Non-pigmented ciliary epithelial cell (primary cell): ENCODE measurements at regions not wholly inside any gene's neighbourhood (a gene's known extent, or its start where the extent isn't known, plus 50 kb on each side); places are given as distances from the start of the nearest gene placed in this dataset.
"Not testable (repeated sequence)": the region's sequence is repeated elsewhere in the genome, so short reads cannot be mapped to it uniquely, and the experiment has no call there.

ENCODE experiments used
- DNase-seq: peaks from one replicate; pipeline ENCODE4 v3.0.0-alpha.2; 2010; ENCODE audit warnings: low read depth

DNA sequence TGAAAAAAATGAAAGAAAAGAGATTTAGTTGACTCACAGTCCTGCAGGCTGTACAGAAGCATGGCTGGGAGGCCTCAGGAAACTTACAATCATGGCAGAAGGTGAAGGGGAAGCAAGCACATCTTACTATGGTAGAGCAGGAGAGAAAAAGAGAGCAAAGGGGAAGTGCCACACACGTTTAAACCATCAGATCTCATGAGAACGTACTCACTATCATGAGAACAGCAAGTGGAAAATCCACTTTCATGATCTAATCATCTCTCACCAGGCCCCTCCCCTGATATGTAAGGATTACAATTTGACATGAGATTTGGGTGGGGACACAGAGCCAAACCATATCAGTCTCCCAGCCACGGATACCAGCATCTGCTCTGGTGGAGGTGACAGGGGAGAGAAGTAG lies 50.8 kb upstream of the CPOX start:
- DNase-seq: no peak

DNA sequence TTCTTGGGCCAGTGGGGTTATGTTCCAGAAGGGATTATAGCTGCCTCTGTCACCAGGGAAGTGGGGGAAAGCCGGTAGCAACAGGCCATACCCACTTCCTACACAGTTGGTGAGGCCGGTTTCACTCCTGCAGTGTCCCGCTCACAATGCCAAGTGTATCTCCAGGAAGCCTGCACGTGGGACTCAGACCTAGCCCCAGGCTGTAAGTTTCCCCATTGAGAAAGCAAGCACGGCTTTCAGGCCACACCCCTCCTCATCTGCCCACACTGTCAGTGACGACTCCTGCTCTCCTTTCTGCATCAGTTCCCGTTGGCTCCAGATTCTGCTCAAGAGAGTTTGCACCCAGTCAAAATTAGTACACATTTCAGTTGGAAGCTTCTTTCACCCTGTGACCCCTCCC lies 51.6 kb upstream of the CPOX start:
- no peak for DNase-seq

DNA sequence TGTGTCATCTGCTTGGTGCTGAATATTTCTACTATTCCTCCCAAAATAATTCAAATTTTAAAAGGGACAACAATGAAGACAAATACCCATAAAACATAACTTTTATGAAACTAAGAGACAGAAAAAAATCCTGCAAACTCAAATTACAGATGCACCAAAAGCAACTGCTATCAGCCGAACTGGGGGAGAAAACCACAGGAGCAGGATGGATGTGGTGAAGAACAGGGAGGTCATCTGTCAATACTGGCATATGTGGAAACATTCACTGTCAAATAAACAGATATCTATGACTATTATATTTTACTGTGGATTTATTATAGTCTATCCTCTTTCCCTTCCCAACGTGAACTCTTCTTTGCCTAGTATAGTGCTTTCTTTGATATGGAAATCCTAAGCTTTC lies 53.3 kb upstream of the CPOX start:
- no peak for DNase-seq

DNA sequence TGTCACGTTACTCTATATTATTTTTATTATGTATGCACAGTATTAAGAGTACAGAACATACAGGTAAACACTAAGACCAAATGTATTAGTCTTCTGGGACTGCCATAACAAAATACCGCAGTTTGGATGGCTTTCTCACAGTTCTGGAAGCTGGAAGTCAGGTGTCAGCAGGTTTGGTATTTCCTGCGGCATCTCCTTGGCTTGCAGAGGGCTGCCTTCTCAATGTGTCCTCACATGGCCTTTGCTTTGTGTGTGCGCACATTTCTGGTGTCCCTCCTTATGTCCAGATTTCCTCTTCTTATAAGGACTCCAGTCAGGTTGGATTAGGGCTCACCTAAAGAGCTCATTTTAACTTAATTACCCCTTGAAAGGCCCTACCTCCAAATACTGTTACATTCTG lies 53.8 kb upstream of the CPOX start:
- no peak for DNase-seq

DNA sequence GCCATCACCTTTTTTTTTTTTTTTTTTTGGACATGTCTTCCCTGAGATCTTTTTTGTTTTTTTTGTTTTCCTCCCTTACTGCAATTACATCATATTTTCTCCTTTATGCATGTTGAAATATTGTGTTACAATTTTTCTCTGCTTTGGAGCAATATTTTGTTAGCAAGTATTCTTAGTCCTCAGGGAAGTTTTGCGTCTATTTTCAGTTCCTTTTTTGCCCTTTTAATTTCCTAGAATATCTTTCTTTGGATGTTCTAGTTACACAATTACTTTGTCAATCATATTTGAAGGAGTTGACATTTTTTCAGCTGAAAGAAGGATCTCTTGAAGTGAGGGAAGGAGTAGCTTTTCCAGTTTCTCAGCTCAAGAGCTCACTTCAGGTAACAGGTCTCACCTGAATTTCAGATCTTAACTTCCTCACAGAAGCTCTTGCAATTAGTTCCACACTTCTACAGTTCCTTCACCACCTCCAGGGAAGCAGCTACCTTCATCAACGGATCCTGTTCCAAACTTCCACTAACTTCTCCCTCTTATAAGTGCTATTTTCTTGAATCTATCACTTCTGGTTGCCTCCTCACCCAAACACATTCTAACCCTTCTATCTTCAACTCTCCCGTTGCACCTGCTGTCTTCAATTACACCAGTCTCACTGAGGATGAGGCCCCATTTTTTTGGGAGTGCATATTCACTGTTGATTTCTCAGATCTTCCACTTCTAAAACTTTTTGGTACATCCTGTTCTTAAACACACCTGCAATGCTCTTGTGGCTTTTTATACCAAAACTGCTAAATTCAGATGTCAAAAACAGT lies 57.8 kb upstream of the CPOX start:
- no peak for DNase-seq

DNA sequence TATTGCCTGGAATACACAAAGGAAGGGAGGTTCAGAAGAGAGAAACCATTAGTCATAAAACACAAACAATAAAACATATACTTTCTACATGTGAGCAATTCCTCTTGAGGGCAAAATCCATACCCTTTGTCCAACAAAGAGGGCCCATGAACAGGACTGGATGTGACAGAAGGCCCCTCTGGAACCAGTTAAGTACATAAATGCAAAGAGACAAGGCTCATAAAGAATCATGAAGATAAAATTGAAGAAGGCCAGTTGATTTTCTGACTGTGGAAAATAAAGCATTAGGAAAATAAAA lies 58.3 kb upstream of the CPOX start:
- no peak for DNase-seq

DNA sequence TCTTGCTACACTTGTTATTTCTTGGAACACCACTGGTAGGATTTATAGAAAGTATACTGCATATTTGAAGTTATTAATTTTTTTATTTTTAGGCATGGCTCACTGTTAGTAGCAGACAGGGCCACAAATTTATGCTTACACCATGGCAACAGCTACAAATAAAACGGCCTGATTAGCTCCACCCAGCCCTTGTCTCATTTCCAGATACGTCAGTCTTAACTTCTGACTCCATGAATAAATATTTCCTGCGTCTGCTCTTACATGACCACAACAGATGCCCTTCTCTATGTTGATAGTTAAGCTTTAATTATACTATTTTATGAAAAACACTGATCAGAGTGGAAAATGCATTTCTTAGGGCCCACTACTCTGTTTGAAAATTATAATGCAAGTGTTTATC lies 62.3 kb upstream of the CPOX start:
- peak; percentile 34 for DNase-seq

DNA sequence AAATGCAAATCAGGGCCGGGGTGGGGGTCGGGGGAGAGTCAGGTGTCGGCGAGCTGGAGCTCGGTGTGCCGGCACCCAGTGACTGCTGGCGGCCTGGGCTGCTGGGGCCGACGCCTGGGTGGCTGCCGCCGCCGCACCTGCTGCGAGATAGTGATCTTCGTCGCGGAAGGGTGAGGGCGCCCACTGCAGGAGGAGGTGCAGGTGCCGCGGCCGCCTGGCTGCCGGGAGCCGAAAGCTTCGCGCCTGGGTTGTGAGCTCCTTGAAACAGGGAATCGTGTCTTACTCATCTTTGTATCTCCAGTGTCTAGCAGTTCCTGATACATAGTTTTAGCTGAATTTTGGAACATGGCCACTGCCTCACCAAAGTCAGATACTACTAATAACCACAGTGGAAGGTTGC lies 64.0 kb upstream of the CPOX start:
- no peak for DNase-seq

DNA sequence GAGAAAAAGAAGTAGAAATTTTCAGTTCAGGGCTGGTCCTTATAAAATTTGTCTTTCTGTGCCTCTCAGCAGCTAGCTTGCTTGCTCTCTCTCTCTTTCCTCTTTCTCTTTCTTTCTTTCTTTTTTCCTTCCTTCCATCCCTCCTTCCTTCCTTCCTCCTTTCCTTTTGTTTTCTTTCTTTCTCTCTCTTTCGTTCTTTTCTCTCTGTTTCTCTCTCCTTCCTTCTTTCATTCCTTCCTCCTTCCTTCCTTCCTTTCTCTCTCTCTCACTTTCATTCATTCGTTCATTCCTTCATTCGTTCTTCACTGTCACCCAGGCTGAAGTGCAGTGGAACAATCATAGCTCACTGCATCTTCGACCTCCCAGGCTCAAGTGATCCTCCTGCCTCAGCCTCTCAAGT lies 69.3 kb upstream of the CPOX start:
- no peak for DNase-seq

DNA sequence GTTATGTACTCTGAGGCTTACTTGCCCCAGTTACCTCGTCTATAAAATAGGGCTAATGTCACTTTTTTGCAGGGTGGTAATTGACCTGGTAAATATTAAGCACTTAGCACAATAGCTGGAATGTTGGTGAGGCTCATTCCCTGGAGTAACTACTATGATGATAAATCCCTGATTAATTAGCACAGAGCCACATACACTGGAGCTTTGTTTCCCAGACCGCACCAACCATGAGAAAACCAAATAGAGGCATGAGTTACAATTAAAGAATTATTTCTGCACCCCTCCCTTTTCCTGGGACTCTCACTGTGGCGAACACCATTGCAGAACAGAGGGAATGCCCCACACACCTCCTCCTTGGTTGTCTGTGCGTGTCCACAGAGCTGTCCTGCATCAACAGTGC lies 76.6 kb upstream of the CPOX start:
- no peak for DNase-seq

DNA sequence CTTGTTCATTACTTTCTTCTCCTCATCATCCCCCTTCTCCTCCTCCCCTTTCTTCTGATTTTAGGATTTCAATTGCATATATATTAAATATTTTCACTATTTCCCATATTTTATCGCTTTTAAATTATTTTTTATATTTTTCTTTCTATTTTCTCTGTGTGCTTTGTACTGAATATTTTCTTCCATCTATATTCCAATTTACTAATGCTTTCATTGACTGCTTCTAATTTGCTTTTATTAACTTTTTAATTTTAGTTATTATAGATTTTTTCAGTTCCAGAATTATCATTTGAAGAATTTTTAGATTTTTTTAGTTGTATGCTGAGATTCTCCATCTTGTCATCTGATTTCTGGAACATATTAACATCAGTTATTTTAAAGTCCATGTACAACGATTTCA lies 83.2 kb upstream of the ST3GAL6 start:
- no peak for DNase-seq

DNA sequence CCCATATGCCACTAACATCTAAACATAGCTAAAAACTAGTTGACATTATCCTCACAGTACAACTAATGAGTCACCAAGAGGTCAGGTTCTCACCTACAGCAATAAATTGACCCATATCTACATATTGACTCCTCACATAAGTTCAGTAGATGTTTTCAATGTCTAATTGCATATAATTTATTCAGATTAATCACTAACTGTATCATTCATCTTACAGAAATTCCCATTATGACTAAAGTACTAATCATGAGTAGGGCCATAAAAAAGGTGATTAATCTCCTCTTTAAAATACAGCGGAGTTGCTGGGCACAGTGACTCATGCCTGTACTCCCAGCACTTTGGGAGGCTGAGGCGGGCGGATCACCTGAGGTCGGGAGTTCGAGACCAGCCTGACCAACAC lies 82.4 kb upstream of the ST3GAL6 start:
- no peak for DNase-seq

DNA sequence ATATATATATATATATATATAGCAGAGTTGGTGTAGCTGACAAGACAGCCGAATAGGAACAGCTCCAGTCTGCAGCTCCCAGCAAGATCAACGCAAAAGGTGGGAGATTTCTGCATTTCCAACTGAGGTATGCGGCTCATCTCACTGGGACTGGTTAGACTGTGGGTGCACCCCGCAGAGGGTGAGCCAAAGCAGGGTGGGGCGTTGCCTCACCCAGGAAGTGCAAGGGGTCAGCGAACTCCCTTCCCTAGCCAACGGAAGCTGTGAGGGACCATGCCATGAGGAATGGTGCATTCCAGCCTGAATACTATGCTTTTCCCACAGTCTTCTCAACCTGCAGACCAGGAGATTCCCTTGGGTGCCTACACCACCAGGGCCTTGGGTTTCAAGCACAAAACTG lies 81.7 kb upstream of the ST3GAL6 start:
- DNase-seq: no peak

DNA sequence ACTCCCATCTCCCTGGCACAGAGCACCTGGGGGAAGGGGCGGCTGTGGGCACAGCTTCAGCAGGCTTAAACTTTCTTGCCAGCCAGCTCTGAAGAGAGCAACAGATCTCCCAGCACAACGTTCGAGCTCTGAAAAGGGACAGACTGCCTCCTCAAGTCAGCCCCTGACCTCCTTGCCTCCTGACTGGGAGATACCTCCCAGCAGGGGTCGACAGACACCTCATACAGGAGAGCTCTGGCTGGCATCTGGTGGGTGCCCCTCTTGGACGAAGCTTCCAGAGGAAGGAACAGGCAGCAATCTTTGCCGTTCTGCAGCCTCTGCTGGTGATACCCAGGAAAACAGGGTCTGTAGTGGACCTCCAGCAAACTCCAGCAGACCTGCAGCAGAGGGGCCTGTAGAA lies 80.7 kb upstream of the ST3GAL6 start:
- DNase-seq: not testable (repeated sequence)

DNA sequence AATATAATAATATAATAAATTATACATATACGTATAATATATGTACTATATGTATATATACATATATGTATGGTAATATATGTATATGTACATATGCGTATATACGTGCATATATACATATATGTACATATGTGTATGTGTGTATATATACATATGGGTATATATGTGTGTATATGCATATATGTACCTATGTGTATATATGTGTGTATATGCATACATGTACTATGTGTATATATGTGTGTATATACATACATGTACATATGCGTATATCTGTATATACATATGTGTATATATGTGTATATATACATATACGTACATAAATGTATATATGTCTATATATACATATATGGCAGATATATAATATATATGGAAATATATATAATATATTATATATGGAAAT lies 74.8 kb upstream of the ST3GAL6 start:
- DNase-seq: no peak

DNA sequence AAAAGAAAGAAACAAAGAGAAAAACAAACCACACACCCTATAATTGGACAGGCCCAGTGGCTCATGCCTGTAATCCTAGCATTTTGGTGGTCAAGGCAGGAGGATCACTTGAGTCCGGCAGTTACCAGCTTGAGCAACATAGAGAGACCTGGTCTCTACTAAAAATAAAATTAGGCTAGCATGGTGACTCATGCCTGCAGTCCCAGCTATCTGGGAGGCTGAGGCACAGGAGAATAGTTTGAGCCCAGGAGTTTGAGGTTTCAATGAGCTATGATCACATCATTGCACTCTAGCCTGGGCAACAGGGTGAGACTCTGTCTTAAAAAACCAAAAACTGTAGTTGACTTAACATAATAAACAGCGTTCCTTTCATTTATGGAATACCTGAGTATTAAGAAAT lies 72.3 kb upstream of the ST3GAL6 start:
- DNase-seq: peak; percentile 13

DNA sequence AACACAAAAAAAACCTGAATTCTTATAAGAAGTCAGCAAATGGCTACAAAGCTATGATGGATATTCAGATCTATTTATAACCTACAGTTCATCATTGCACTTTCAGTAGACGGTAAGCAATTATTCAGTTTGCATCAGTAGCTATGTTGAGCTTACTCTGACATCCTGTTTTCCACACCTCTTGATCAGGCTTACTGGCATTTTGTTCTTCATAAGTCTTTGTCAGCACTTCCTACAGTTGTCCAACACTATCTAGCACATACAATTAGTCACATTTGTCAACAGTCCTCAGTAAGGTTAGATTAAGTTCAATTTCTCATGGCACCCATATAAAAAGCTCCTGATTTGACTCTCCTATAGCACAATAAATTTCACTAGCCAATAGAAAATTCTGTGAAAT lies 71.2 kb upstream of the ST3GAL6 start:
- DNase-seq: no peak

DNA sequence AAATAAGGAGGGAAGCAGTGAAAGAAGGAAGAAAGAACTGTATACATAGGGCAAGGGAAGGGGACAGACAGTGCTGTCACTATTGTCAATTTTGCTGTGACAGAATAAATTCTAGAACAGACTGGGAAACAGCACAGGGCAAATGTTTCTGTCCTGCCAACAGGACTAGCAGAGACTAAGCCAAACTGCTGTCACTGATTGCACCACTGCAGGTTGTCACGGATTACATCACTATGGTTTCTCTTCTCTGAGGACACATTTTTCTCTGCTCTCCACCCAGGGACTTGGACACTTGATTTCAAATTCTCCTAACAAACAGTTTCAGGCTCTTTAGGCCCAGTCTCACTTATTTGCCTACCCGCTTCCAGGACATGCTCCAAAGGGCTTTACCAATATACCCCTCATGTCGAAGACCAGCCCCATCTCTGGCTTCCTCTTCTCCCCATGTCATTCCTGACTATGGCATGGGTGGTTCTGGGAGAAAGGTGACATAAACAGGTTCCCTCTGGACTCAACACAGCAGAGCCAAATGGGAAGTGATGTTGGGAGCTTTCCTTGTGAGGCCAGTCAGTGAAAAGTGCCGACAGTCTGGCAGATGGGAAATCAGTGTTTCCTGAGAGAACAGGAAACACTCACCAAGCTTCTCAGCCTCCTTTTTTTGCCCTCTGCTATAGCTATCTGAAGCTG lies 70.2 kb upstream of the ST3GAL6 start:
- no peak for DNase-seq

DNA sequence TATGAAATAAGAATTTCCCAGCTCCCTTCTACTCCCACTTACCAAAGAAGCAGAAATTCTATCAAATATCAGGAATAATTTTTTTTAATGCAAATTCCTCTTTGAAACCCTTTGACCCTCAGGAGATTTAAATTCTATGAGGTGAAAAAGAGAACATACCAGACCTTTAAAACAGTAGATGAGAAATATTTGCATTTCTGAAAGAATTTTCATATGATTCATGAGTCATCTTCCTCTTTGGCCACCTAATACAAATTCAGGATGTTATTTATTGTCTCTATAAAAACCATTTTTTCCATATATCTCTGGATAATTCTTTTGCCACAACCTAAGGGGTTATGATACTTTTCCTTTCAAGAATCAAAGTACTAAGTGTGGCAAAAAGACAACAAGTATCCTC lies 67.3 kb upstream of the ST3GAL6 start:
- peak; percentile 8 for DNase-seq

DNA sequence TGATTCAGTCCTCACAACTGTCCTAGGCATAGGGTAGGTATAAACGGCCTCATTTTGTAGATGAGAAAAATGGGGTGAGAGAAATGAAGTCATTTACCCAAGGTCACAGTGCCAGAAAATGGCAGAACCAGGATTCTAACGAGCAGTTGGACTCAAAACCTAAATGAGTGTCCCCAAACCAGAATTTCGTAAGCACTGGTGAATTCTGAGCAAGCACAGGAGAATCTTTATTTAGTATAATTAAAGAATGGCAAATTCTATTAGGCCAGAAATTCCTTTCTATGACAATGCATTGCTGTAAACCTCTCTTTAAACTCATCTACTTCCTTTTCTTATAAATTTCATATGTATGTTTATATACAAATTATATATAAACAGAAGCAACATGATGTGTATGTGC lies 66.8 kb upstream of the ST3GAL6 start:
- DNase-seq: not testable (repeated sequence)

DNA sequence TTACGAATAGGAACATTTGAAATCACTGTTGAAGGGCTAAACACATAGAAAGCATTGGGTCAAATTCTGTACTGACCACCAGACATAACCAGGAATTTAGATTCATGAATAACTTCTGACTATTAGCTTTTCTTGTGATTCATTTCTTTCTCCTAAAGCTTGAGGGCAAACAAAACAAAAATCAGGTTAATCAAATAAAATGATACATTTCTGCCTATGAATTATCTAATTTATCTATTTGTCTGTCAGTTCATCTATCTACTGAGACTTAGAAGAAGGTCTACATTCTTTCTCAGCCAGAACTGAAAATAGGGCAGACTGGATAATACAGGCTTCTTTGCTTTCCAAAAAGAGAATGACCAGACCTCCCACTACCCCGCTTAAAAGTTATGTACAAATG lies 65.9 kb upstream of the ST3GAL6 start:
- DNase-seq: no peak

DNA sequence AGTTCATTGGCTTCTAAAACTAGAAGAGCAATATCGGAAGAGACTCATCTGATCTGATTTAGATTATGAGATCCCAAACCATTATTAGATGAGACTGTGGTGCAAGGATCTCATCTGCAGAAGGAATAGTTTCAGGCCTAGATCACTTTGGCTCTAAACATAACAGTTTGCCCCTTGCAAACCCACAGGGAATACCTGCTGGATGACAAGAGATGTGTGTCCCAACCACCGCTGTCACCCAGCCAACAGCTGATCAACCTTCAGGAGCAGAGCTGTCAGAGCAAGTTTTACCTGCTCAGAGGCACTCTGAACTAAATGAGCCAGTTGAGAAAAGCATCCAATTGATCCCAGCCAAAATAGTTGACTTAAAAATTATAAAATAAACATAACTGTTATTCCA lies 64.0 kb upstream of the ST3GAL6 start:
- no peak for DNase-seq

DNA sequence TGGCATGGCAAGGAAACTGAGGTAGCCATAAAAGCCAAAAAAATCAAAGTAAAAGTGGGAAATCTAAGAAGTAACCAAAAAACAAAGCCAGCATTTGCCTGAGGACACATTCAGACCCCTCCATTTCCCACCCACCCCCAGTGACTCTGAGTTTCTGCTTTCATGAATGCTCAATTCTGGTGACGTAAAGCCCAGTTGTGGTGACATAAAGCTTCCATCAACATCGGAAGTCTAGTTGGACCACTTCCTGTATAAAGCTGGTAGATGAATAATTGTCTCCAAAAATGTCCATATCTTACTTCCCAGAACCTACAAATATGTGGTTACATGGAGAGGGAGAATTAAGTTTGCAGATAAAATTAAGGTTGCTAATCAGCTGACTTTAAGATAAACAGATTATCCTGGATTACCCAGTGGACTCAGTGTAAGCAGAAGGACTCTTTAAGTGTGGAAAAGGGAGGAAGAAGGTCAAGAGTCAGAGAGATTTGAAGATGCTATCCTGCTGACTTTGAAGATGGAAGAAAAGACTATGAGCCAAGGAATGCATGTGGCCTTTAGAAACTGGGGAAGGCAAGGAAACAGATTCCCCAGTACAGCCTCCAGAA lies 62.0 kb upstream of the ST3GAL6 start:
- DNase-seq: no peak

DNA sequence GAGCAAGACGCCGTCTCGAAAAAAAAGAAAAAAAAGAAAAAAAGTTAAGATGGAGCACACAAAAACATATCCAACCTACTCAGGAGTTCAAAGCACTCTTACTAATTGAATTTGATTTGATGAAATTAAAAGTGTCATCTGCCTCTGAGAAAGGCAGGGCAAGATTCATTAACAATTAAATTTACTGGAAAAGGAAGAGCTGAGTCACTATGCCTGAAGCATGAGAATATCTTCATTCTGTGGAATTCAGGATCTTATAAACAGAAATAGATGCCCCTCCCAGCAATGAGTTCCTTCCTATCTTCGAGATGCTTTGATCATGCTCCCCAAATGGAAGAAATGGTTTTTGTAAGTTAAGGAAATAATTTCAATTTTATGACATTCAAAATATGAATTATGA lies 61.0 kb upstream of the ST3GAL6 start:
- DNase-seq: no peak
